T1000 (cell line): ENCODE measurements at regions not wholly inside any gene's neighbourhood (a gene's known extent, or its start where the extent isn't known, plus 50 kb on each side); places are given as distances from the start of the nearest gene placed in this dataset.
"Not testable (repeated sequence)": the region's sequence is repeated elsewhere in the genome, so short reads cannot be mapped to it uniquely, and the experiment has no call there.

Source experiments
- DNase-seq: peaks from one replicate; lab custom pipeline; 2025; ENCODE audit warnings: mixed read lengths; lab: John Stamatoyannopoulos, UW

- no peak for DNase-seq
Measured at GRCh38 chr9:108039493-108039892, 549.9 kb upstream of the KLF4 start.

- no peak for DNase-seq
Measured at GRCh38 chr9:108039012-108039411, 549.4 kb upstream of the KLF4 start.

GRCh38 chr9:108035487-108035886 is 545.9 kb upstream of the KLF4 start:
- DNase-seq = no peak

- DNase-seq = no peak
Measured at GRCh38 chr9:108033976-108034964, 544.7 kb upstream of the KLF4 start.

GRCh38 chr9:108032079-108032478 is 542.5 kb upstream of the KLF4 start:
- DNase-seq = not testable (repeated sequence)

- not testable (repeated sequence) for DNase-seq
Measured at GRCh38 chr9:108031221-108031620, 541.7 kb upstream of the KLF4 start.

- not testable (repeated sequence) for DNase-seq
Measured at GRCh38 chr9:108026718-108027117, 537.1 kb upstream of the KLF4 start.

- DNase-seq = no peak
Measured at GRCh38 chr9:108024604-108025003, 535.0 kb upstream of the KLF4 start.

GRCh38 chr9:108022246-108022935 is 532.8 kb upstream of the KLF4 start:
- no peak for DNase-seq

- DNase-seq = no peak
Measured at GRCh38 chr9:108021096-108021710, 531.6 kb upstream of the KLF4 start.

- no peak for DNase-seq
Measured at GRCh38 chr9:108019821-108020220, 530.3 kb upstream of the KLF4 start.

- DNase-seq = no peak
Measured at GRCh38 chr9:108017671-108018070, 528.1 kb upstream of the KLF4 start.

GRCh38 chr9:108016446-108016845 is 526.9 kb upstream of the KLF4 start:
- DNase-seq = no peak

- DNase-seq = no peak
Measured at GRCh38 chr9:108015690-108016089, 526.1 kb upstream of the KLF4 start.

GRCh38 chr9:108014353-108014752 is 524.8 kb upstream of the KLF4 start:
- DNase-seq = no peak

- no peak for DNase-seq
Measured at GRCh38 chr9:108012886-108013665, 523.5 kb upstream of the KLF4 start.

- DNase-seq = no peak
Measured at GRCh38 chr9:108012405-108012804, 522.8 kb upstream of the KLF4 start.

GRCh38 chr9:108003526-108003925 is 514.0 kb upstream of the KLF4 start:
- DNase-seq = no peak

GRCh38 chr9:108002371-108002956 is 512.9 kb upstream of the KLF4 start:
- DNase-seq = no peak

GRCh38 chr9:108001237-108001636 is 511.7 kb upstream of the KLF4 start:
- no peak for DNase-seq

GRCh38 chr9:107999890-108000289 is 510.3 kb upstream of the KLF4 start:
- DNase-seq = no peak
